ENCODE measurements at regions not wholly inside any gene's neighbourhood (a gene's known extent, or its start where the extent isn't known, plus 50 kb on each side); places are given as distances from the start of the nearest gene placed in this dataset.

DNA sequence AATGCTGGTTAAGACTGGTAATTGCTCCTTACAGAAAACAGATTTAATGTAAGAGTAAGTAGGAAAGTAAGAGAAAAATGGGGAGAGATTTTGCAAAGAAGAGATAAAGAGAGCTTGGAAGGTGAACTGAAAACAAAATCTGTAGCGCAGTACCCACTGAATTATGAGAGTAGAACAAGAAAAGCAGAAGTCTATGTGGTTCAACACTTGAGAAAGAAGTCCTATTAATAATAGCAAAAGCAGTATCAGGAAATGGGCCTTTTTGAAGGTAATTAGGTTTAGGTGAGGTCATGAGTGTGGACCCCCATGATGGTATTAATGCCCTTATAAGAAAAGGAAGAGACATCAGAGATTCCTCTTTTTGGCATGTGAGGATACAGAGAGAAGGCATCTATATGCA, 460.6 kb downstream of the CETN3 start:
- in situ Hi-C loops (cut with HindIII; ENCODE audit: low sequenced_read_pairs), result no loop called here

DNA sequence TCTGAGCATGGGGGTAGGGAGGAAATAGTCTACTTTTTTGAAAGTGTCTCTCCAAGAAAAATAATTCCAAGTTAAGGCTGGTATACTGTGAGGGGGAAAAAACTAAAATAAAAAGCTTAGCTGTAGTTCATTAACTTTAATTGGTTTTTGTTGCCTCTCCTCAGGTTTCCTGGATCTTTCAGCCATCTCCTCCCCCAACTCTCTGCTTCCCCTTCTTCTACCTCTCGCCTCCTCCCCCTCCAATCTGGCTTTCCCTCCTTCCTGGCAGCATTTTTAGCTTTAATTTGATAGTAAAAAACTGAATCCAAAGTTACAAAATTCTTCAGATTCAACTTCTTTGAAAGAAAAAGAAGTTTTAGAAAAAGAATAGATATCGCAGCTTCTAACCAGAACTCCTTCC, 462.6 kb downstream of the CETN3 start:
- in situ Hi-C loops (cut with HindIII; ENCODE audit: low sequenced_read_pairs), result no loop called here

GRCh38 chr5:89946508-89946907, 463.0 kb downstream of the CETN3 start:
- in situ Hi-C loops (cut with HindIII; ENCODE audit: low sequenced_read_pairs), result no loop called here

DNA sequence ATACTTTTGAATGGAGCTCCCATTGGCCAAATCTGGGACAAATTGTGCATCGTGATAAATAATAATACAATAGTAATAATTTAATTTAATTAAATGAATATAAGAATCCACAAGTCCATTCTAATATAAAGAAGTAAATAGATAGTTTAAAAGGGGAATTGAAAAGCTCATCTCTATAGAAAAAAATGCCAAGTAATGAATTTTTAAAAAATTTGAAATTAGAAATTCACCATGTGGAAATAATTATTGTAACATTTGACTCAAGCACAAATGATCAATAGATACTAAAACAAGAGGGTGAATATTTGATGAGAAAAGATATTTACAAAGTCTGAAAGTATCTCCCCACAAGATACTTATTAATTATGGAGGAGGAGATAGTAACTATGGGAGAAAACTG, 467.4 kb downstream of the CETN3 start:
- in situ Hi-C loops (cut with HindIII; ENCODE audit: low sequenced_read_pairs), result no loop called here

- in situ Hi-C loops (cut with HindIII; ENCODE audit: low sequenced_read_pairs), result no loop called here
These were observed 473.0 kb downstream of the CETN3 start for GRCh38 chr5:89936576-89936975.

DNA sequence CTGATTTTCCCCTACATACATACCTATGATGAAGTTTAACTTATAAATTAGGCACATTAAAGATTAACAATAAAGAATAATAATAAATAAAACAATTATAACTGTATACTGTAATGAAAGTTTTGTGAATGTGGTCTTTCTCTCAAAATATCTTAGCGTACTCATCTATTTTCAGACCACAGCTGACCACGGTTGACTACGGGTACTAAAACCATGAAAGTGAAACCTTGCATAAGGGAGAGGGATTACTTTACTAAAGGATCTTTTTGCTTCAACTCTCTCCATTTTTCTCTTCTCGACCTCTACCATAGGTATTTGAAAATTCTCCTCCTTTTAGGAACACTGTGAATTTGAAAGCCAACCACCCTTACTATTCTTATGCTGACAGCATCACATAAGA, 475.5 kb downstream of the CETN3 start:
- in situ Hi-C loops (cut with HindIII; ENCODE audit: low sequenced_read_pairs), result no loop called here

DNA sequence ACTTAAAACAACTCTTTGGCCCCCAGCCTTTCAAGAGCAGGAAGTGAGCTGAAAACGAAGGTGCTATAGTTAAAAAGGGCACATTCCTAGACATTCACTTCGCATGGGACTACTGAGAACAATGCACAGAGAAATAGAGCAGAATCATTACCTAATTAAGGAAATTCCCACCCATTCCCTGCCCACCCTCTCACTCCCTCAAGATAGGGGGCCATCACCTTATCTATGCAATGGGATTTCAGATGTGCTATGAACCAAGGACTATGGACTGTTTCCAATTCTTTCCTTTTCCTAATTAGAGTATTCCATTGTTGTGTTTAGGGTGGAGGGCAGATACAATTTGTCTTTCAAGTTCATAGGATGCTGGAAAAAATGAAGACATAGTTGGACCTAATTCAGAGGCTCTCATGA, 476.8 kb downstream of the CETN3 start:
- in situ Hi-C loops (cut with HindIII; ENCODE audit: low sequenced_read_pairs), result no loop called here

- in situ Hi-C loops (cut with HindIII; ENCODE audit: low sequenced_read_pairs), result no loop called here
These were observed 478.8 kb downstream of the CETN3 start for GRCh38 chr5:89930591-89931392.

DNA sequence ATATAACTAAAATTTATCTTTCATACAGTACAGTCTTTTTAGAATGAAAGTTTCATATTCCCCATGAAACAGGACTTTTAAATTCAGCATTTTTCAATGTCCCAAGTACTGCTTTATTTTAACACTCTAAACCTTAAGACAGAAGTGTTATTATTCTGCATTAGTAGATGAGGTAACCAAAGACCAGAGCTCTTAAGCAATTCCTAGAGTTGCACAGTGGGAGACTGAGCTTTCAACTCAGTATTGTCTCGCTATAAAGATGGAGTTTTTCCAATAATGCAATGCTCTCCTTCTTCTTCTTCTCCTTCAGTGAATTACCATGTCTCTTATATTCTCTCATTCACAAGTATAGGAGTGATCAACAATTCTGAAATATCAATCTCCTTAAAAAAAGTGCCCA, 479.7 kb downstream of the CETN3 start:
- in situ Hi-C loops (cut with HindIII; ENCODE audit: low sequenced_read_pairs), result no loop called here

GRCh38 chr5:89929173-89929572, 480.4 kb downstream of the CETN3 start:
- in situ Hi-C loops (cut with HindIII; ENCODE audit: low sequenced_read_pairs), result no loop called here

DNA sequence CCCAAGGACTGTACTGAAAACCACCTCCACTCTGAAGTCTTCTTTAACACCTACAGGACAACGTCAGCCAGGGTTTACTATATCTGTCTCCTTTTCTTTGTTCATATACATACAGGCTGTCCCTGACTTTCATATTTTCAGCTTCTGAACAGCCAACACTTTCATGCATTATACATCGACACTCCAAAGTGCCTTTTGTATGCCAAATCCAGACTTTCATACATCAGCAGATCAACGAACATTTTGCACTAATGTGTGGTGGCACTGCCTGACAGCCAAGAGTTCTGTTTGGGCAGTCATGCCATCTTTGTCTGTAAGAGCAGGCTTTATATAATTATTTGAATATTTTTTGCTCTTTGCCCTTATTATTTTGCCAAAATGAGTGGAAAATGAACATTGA, 487.4 kb downstream of the CETN3 start:
- in situ Hi-C loops (cut with HindIII; ENCODE audit: low sequenced_read_pairs), result no loop called here

GRCh38 chr5:89917112-89917511, 492.4 kb downstream of the CETN3 start:
- in situ Hi-C loops (cut with HindIII; ENCODE audit: low sequenced_read_pairs), result no loop called here

GRCh38 chr5:89916131-89916530, 493.4 kb downstream of the CETN3 start:
- in situ Hi-C loops (cut with HindIII; ENCODE audit: low sequenced_read_pairs), result no loop called here

DNA sequence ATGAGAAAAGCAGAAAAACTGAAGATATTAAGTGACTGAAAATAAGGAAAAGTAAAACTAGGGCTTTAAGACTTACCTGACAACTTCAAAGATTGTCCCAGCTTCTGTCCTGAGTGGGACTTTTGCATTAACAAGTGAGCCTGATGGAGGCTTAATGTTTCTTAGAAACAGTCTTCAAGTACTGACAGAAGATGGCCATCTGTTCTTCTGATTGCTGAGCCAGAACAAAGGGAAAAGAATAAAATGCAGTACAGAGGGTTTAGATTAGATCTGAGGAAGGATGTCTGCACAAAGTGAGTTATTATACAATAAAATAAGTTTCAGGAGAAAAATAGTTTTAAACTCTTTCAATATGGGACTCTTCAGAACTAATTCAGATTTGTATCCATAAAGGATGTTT, 500.7 kb downstream of the CETN3 start:
- in situ Hi-C loops (cut with HindIII; ENCODE audit: low sequenced_read_pairs), result no loop called here

- in situ Hi-C loops (cut with HindIII; ENCODE audit: low sequenced_read_pairs), result no loop called here
These were observed 505.1 kb downstream of the CETN3 start for GRCh38 chr5:89904442-89904841.

DNA sequence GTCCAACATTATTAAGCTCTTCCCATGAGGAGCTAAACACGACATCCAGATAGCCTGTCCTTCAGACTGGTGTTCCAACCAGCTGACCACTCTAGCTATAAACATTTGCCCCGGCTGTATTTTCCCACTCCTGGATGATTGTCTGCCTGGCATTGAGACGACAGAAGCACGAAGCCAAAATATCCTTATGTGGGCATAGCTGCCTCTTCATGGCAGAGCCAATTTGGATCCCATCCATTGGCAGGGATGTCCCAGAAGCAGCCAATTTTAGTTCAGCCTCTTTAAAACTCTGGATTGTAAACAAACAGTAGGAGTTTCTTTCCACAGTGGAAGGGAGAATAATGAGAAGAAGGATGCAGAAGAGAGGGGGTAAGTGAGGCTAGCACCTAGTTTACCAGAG, 507.6 kb downstream of the CETN3 start:
- in situ Hi-C loops (cut with HindIII; ENCODE audit: low sequenced_read_pairs), result no loop called here

GRCh38 chr5:89901346-89901745, 508.2 kb downstream of the CETN3 start:
- in situ Hi-C loops (cut with HindIII; ENCODE audit: low sequenced_read_pairs), result no loop called here

GRCh38 chr5:89900346-89900745, 509.2 kb downstream of the CETN3 start:
- in situ Hi-C loops (cut with HindIII; ENCODE audit: low sequenced_read_pairs), result no loop called here

- in situ Hi-C loops (cut with HindIII; ENCODE audit: low sequenced_read_pairs), result no loop called here
These were observed 510.0 kb downstream of the CETN3 start for GRCh38 chr5:89899559-89899958.

- in situ Hi-C loops (cut with HindIII; ENCODE audit: low sequenced_read_pairs), result no loop called here
These were observed 516.0 kb downstream of the CETN3 start for GRCh38 chr5:89893546-89893945.

DNA sequence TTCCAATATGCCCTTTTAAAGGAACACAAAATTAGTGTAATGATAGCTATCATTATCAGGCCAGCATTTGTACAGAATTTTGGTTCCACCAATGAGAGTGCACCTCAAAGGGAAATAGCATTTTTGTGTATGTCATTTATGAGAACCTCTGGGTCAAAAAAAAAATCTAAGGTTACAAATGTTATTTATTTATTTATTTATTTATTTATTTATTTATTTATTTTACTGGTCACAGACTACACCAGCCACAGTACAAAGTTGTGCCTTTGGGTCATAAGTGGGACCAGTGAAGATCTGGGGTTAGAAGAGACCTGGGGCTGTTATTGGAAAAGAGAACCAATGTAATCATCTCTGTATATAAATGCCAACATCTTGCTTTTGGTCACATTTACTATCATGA, 523.9 kb downstream of the CETN3 start:
- in situ Hi-C loops (cut with HindIII; ENCODE audit: low sequenced_read_pairs), result no loop called here

DNA sequence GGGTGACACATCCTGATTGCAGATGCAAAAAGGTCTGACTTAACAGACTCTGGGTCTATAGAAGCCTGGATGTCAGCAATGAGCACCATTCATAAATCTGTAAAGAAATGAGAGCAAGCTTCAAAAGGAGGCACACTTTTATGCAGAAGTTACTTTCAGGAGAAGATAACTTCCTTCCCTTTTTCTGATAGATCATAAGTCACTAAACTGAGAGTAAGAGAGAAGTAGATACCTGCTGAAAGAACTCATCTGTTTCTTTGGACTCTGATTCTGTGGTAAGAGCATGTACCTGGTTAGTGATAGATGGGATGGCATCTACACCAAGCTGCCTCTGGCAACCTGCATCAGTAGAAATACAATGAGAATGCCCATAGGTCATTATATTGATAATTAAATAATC, 525.6 kb downstream of the CETN3 start:
- in situ Hi-C loops (cut with HindIII; ENCODE audit: low sequenced_read_pairs), result no loop called here

All from endothelial cell of hepatic sinusoid (primary cell).